ENCODE measurements at regions not wholly inside any gene's neighbourhood (a gene's known extent, or its start where the extent isn't known, plus 50 kb on each side); places are given as distances from the start of the nearest gene placed in this dataset.

- Histone ChIP-seq H3K27me3 (ENCODE audit: insufficient read depth, poor library complexity, severe bottlenecking) (no peaks in the 10 kb centered on the region), H3K4me3 (replicated peaks; ENCODE audit: insufficient read depth, low read length) (no peak overlapping the region), H3K27ac (replicated peaks) (no peak overlapping the region)
- DNase-seq (ENCODE audit: low read depth in 1 of 2, low spot score in 1 of 2): no peak
- TF ChIP-seq REST (IDR thresholded peaks at IDR 0.05; ENCODE audit: insufficient replicate concordance, low read depth): no peak
- no peak for TF ChIP-seq POLR2AphosphoS5 (IDR thresholded peaks at IDR 0.05; ENCODE audit: low read depth)
- TF ChIP-seq CTCF (IDR thresholded peaks at IDR 0.05; ENCODE audit: insufficient read depth, low read length): no peak
- TF ChIP-seq SPI1 (IDR thresholded peaks at IDR 0.05; ENCODE audit: borderline replicate concordance, low read depth): no peak
- no peak for TF ChIP-seq GABPA (IDR thresholded peaks at IDR 0.05; ENCODE audit: low read depth)
These were observed 294.5 kb downstream of the BRD1 start for GRCh38 chr22:49532869-49533802.

GRCh38 chr22:49531368-49531791 is 296.3 kb downstream of the BRD1 start:
- Histone ChIP-seq H3K4me3 (replicated peaks; ENCODE audit: insufficient read depth, low read length) (no peak overlapping the region), H3K27me3 (ENCODE audit: insufficient read depth, poor library complexity, severe bottlenecking) (no peaks in the 10 kb centered on the region), H3K27ac (replicated peaks) (no peak overlapping the region)
- no peak for TF ChIP-seq POLR2AphosphoS5 (IDR thresholded peaks at IDR 0.05; ENCODE audit: low read depth)
- TF ChIP-seq REST (IDR thresholded peaks at IDR 0.05; ENCODE audit: insufficient replicate concordance, low read depth): no peak
- TF ChIP-seq CTCF (IDR thresholded peaks at IDR 0.05; ENCODE audit: insufficient read depth, low read length): no peak
- TF ChIP-seq SPI1 (IDR thresholded peaks at IDR 0.05; ENCODE audit: borderline replicate concordance, low read depth): no peak
- TF ChIP-seq GABPA (IDR thresholded peaks at IDR 0.05; ENCODE audit: low read depth): no peak
- DNase-seq (ENCODE audit: low read depth in 1 of 2, low spot score in 1 of 2): no peak

GRCh38 chr22:49530671-49531367 is 296.9 kb downstream of the BRD1 start:
- no peak overlapping the region for H3K27ac ChIP-seq (replicated peaks)
- no peak overlapping the region for H3K4me3 ChIP-seq (replicated peaks; ENCODE audit: insufficient read depth, low read length)
- TF ChIP-seq SPI1 (IDR thresholded peaks at IDR 0.05; ENCODE audit: borderline replicate concordance, low read depth) (0 out of 2 replicates have a peak, but pooled peaks have one; percentile 1), REST (IDR thresholded peaks at IDR 0.05; ENCODE audit: insufficient replicate concordance, low read depth) (no peak)
- DNase-seq (ENCODE audit: low read depth in 1 of 2, low spot score in 1 of 2): no peak
- no peaks in the 10 kb centered on the region for H3K27me3 ChIP-seq (ENCODE audit: insufficient read depth, poor library complexity, severe bottlenecking)

Measured in HL-60 (cell line).